GM11168 (cell line): ENCODE measurements at regions not wholly inside any gene's neighbourhood (a gene's known extent, or its start where the extent isn't known, plus 50 kb on each side); places are given as distances from the start of the nearest gene placed in this dataset.
"Not testable (repeated sequence)": the region's sequence is repeated elsewhere in the genome, so short reads cannot be mapped to it uniquely, and the experiment has no call there.

Source experiments
- in situ Hi-C: fragments of 300-500 bp; cut with MboI; formaldehyde crosslinking; loops from one replicate; pipeline ENCODE4 v1.12.0; 2022; ENCODE audit warnings: low sequenced_read_pairs; ENCODE audit not compliant: unreplicated experiment

DNA sequence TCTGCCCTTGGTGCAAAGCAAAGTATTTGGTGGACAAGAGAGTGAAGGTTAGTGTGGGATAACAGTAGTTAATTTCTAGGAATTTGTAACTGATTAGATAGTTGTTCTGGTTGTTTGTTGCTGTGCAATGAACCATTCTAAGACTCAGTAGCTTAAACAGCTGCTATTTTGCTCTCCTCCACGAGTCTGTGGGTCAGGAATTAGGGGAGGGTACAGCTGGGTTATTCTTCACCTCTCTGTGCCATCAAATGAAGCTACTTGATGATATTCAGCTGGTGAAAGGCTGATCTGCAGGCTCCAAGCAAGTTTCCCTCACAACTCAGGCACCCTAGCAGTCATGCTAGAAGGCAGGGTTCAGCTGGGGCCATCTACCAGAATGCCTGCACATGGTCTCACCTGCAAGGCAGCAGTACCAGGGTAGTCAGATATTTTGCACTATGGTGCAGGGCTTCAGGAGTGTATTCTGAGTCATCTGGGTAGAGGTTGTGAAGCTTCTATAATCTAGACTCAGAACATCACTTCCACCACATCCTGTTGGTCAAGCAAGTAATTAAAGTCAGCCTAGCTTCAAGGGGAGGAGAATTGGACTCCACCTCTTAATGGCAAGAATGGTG is 159.5 kb upstream of the SLC28A3 start:
- in situ Hi-C loops, result no loop called here

DNA sequence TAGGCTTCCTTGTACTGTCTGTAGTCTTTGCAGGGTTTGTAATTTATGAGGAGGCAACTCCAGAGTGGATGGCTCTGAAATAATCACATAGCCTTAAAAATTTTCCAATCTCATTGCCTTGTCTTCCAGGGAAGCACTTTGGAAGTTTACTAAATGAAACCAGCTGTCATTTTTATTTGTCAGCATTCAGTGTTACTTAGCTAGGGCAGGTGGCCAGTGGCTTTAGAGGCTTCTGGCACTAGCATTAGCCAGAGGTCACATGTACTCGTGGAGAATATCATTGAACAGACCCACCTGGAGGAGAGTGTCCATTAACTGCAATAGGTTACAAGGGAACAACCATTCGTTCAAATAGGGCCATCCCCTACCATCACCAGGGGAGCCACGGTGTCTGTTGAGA is 160.3 kb upstream of the SLC28A3 start:
- in situ Hi-C loops, result no loop called here

DNA sequence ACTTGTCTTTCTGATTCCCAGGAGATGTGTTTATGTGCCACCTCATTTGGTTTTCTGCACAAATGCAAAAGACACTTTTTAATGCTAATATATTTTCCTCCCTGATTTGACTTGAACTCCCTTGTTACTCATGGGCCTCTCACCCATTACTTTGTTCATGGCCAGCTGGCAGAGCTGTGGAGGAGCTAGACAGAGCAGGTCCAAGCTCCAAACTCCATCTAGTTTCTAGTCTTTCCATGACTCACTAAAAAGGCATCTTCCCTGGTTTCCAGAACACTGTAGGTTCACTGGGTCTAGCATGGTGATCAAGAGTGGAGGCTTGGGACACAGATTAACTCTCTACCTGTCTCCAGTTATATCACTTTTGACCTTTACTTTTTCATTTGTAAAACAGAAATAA is 161.0 kb upstream of the SLC28A3 start:
- in situ Hi-C loops, result no loop called here

DNA sequence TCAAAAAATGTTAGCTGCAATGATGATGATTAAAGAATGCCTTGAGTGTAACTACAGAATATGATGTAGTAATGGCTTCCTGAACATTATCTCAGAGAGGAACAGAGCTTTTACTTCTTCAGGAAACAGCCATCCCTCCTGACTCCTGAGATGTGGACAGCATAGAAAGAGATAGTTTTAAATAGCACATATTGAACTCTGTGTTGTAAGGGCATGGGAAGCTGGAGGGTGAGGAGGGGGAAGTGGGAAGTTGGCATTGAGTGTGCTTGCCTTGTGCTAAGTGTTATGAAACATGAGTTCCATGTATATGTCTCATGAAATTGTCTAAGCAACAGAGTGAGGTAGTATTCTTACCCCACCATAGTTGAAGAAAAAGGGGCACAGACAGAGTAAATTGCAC is 161.5 kb upstream of the SLC28A3 start:
- in situ Hi-C loops, result no loop called here

DNA sequence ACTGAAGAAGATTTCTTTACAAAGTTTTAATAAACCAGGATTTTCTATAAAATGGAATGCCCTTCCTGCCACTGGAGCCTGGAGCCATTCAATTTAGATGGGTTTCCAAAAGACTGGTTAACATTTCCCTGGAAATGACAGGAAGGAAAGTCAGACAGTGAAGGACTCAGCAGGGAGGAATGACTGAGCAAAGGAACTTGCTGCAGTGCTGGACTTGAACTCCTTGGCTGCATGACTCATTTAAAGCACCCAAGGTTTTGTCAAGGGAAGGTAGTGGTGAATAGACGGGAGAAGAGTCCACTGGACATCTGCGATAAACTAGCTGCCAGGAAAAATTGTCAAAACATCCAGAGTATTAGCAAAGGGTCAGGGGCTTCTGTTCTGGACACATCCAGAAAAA is 163.8 kb upstream of the SLC28A3 start:
- in situ Hi-C loops, result no loop called here

DNA sequence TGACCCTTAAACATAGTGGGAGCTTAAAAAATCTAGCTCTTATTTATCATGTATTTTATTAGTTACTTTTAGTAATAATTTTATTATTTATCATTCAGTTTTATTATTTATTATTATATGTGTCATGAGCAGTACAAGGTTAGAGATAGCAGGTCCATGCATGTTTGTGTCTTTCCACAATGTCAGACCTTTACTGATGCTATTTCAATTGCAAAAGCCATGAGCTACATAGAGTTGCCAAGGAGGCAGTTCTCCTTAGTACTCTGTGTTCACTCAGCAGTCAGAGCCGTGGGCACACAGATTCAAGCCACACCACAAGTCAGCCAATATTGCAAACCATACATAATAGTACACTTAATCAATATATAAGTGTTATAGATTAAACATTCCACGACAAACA is 157.9 kb upstream of the NTRK2 start:
- in situ Hi-C loops, result no loop called here

DNA sequence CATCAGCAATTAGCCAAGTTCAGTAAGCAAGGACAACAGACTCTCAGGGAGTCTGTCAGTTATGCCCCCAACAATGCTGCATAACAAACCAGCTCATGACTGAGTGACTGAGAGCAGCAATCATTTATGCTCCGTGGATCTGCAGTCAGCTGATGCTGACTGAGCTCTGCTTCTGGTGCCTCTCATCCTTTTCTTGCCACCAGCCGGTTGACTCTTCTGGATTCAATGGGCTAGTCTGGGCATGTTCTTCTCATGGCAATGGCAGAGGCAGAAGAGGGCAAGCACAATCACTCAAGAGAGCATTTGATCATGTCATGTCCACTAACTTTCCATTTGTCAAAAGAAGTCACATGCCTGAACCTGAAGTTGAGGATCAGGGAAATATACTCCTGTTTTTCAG is 157.0 kb upstream of the NTRK2 start:
- in situ Hi-C loops, result no loop called here

DNA sequence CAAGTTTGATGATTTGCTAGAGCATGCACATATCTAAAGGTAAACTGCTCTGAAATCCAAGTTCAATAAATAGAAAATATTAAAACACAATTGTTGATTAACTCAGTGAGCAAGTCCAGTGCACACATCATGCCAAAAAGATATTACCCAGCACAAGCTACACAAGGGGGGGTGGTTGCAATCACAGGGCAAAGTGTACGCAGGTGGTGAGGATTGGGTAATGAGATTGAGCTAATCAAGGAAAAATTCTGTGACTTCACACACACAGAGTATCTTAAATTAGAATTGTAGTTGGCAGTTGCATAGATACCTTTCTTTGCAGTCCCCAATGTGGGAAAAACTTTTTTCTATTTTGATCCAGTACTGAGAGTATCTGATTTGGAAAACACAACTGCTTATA is 156.1 kb upstream of the NTRK2 start:
- in situ Hi-C loops, result no loop called here

DNA sequence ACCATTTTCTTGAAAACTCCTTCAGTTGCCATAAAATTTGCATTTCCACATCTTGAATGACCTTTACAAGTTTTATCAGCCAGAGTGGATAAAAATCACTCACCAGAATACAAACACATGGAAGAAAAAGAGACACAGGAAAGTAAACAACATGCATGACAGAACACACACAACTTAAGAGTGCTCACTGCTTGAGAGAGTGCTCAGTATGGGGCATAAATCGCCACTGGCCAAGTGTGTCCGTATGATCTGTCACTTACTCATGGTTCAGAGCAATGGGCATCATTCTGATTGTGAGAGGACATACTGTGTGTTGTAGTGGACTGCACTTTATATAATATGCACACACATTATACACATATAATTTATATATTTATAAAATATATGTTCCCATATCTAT is 155.6 kb upstream of the NTRK2 start:
- in situ Hi-C loops, result no loop called here

DNA sequence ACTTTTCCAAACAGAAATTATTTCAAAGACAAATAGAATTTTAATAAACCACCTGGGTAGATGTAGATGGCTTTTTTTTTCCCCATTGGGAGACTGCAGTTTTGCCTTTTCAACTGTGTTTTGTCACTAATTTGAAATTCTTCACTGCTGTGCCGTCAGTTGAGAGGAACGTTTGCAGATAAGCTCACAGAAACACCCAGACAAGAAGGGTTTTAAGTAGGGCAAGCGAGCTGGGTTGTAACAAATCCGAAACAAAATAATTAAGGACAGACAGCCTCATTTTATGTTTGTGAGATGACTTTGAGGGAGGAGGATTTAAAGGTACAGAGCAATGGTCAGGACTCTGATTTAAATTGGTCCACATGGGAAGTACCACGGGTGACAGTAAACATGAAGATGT is 155.1 kb upstream of the NTRK2 start:
- in situ Hi-C loops, result no loop called here

DNA sequence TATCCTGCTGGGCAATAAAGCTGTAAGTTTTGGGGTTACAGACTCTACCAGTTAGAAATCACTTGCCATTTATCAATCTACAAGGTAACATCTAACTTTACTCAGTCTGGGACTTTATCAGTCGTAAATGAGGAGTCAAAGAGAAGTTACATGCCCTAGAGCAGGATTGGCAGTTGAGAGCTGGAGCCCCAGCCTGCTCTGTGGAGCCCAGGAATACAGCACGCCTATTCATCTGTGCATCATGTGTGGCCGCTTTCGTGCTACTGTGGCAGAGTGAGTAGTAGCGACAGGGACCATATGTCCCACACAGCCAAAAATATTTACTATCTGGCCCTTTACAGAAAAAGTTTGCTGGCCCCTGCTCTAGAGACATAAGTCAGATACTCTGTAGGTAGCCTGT is 152.5 kb upstream of the NTRK2 start:
- in situ Hi-C loops, result no loop called here

DNA sequence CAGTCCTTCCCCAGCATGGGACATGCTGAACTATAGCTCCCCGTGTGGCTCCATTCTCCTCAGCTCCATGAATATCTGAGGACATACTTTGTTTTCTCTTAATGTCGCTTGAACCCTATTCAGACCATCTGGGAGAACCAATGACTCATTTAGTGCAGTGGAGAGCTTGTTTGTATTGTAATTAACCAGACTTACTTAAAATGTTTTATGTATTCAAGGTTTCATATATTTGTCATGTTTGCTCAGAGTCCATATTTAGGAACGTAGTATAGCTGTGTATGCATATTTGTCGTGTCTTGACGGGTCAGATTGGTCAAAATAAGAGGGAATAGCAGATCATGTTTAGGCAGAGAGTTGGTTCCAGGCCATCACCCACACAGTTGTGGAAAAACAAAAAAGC is 150.1 kb upstream of the NTRK2 start:
- in situ Hi-C loops, result no loop called here

DNA sequence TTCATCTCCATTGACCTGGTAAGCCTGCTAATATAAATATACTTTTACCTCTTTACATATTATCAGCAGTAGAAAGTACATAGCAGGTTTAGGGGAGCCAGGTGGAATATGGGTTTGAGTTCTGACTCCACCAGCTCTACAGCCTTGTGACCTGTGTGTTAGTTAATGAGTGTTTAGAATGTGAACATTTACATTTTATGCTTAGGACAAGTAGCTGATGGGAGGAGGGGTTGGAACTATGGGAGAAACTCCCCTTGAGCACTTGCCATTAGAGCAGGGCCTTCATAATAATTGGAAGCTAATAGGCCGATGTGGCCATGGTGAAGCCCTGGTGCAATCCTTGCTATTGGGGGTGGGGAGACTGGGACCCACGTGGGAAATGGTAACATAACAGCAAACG is 148.3 kb upstream of the NTRK2 start:
- in situ Hi-C loops, result no loop called here

DNA sequence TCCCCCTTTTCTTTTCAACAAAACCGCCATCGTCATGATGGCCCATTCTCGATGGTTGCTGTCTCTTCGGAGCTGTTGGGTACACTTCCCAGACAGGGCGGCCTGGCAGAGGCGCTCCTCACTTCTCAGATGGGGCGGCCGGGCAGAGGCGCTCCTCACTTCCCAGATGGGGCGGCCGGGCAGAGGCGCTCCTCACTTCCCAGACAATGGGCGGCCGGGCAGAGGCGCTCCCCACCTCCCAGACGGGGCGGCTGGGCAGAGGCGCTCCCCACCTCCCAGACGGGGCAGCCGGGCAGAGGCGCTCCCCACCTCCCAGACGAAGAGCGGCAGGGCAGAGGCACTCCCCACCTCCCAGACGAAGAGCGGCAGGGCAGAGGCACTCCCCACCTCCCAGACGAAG is 143.3 kb upstream of the NTRK2 start:
- in situ Hi-C loops, result not testable (repeated sequence)

DNA sequence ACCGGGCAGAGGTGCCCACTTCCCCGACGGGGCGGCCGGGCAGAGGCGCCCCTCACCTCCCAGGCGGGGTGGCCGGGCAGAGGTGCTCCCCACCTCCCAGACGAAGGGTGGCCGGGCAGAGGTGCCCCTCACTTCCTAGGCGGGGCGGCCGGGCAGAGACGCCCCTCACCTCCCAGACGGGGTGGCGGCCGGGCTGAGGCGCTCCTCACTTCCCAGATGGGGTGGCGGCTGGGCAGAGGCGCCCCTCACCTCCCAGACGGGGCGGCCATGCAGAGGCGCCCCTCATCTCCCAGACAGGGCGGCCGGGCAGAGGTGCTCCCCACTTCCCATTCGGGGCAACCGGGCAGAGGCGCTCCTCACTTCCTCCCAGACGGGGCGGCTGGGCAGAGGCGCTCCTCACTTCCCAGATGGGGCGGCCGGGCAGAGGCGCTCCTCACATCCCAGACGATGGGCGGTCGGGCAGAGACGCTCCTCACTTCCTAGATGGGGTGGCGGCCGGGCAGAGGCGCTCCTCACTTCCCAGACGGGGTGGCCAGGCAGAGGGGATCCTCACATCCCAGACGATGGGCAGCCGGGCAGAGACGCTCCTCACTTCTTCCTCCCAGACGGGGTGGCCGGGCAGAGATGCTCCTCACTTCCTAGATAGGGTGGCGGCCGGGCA is 142.3 kb upstream of the NTRK2 start:
- in situ Hi-C loops, result not testable (repeated sequence)

DNA sequence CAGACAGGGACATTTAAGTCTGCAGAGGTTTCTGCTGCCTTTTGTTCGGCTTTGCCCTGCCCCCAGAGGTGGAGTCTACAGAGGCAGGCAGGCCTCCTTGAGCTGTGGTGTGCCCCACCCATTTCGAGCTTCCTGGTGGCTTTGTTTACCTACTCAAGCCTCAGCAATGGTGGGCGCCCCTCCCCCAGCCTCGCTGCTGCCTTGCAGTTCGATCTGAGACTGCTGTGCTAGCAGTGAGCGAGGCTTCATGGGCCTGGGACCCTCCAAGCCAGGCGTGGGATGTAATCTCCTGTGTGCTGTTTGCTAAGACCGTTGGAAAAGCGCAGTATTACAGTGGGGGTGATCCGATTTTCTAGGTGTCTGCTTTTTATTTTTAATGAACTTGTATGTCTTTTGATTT is 133.6 kb upstream of the NTRK2 start:
- in situ Hi-C loops, result not testable (repeated sequence)

DNA sequence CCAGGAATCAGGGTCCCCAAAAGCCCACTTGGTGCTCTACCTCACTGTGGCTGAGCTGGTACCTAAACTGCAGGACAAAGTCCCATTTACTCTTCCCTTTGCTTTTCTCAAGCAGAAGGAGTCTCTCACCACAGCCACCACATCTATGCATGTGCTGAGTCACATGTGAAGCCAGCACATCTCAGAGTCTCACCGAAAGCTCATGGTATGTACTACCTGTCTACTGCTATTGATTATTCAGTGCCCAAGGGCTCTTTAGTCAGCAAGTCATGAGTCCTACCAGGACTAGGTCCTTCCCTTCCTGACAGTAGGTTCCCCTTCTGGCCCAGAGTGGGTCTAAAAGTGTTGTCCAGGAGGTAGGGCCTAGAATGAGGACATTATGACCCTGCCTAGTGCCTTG is 130.7 kb upstream of the NTRK2 start:
- in situ Hi-C loops, result no loop called here

DNA sequence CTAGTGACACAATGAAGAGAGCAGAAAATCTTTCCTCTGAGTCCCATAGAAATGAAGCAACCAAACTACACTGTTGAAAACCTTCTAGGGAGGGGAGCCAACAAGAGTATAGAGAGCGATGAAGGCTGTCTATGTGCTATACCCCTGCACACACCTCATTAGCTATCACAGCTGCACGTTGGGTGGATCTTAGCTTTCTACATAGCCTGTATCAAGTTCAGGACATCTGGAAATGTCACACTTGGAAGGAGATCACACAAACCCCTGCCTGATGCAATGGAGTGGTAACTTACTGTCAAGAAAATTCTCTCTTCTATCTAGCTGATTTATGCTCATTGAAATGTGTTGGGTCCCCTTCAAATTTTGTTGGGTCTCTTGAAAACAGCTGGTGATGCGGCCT is 127.0 kb upstream of the NTRK2 start:
- in situ Hi-C loops, result no loop called here

DNA sequence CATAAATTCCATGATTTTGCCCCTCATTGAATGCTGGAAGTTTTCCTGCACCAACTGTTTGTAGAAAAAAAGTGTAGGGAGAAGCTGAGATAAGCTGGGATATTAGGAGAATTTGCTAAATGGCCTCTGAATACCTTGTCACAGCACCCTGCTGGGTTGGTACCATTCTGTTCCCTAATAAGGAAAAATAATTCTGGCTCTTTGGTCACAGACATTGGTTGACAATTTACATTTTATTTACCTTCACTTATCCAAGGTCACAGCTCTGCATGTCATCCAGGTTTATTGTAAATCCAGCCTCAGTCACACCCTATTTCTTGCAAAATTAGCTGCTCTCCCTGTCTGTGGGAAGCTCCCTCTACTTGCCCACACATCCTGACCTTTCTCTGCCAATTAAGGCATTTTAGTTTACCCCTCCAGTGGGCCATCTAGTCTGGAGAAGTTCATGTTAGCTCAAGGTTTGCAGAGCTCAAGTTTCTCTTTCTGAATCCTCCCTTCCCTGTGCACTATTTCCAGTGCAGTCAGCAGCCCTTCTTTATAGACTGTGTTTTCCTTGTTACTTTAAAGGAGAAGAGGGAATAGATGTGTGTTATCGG is 115.4 kb upstream of the NTRK2 start:
- in situ Hi-C loops, result no loop called here

DNA sequence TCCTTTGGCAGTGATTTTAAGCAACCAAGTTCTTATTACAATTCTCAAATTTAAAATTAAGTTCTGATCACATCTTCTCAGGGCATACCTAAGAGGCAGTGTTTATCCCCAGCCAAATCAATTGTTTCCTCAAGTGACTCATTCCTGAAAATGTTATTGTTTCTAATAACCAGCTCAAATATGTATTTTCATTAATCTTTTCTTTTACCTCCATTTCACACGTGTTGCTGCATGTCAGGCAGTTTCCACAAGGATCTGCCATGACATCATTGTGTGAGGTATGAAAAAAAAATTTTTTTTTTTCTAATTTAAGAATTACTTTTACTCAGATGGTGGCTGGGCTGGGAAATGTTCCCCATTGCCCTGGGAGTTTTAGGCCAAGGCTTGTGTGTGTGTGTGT is 113.0 kb upstream of the NTRK2 start:
- in situ Hi-C loops, result no loop called here

DNA sequence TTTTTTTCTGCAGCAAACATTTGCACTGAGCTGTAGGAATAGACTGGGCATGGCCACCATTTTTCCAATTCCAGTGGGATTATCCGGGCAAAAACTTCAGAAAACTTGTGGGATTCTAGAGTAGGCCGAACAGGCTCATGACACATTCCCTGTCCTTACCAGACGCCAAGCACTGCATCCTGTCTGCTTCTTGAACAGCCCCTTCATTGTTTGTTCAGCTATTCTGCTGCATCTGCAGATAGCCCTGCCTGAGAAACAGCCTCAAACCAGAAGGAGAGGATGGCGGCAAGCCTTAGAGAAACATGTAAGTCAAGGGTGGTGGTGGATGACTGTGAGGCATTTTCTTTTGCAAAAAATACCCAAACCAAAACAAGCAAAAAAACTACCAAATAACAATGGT is 111.8 kb upstream of the NTRK2 start:
- in situ Hi-C loops, result no loop called here

DNA sequence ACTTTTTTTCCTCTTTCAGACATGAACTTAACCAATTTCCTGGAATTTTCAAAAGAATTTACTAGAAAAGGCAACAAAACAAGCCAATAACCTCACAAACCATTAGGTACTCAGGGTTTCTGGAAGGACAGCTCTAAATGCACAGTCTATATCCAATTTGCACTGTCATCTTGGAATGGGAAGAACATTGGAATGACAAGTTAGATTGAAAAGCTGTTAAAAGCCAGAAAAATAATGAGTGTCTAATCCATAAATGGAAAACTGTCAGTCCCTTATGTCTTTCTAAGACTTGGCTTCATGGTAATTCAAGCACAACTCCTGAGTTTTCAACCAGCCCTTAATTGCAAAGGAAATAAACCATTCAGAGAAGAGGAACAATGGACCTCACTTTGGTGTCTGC is 105.8 kb upstream of the NTRK2 start:
- in situ Hi-C loops, result no loop called here
